ENCODE measurements at regions not wholly inside any gene's neighbourhood (a gene's known extent, or its start where the extent isn't known, plus 50 kb on each side); places are given as distances from the start of the nearest gene placed in this dataset.

DNA sequence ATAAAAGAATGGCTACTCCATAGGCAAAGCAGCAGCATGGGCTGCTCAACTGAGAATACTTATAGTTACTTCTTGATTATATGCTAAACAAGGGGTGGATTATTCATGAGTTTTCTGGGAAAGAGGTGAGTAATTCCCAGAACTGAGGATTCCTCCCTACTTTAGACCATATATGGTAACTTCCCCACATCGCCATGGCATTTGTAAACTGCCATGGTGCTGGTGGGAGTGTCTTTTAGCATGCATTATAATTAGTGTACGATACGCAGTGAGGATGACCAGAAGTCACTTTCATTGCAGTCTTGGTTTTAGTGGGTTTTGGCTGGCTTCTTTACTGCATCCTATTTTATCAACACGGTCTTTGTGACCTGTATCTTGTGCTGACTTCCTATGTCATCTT, 141.5 kb downstream of the MAGEB17 start:
- DNase-seq = no peak
- ATAC-seq = no peak
- TF ChIP-seq, protein P1, sequence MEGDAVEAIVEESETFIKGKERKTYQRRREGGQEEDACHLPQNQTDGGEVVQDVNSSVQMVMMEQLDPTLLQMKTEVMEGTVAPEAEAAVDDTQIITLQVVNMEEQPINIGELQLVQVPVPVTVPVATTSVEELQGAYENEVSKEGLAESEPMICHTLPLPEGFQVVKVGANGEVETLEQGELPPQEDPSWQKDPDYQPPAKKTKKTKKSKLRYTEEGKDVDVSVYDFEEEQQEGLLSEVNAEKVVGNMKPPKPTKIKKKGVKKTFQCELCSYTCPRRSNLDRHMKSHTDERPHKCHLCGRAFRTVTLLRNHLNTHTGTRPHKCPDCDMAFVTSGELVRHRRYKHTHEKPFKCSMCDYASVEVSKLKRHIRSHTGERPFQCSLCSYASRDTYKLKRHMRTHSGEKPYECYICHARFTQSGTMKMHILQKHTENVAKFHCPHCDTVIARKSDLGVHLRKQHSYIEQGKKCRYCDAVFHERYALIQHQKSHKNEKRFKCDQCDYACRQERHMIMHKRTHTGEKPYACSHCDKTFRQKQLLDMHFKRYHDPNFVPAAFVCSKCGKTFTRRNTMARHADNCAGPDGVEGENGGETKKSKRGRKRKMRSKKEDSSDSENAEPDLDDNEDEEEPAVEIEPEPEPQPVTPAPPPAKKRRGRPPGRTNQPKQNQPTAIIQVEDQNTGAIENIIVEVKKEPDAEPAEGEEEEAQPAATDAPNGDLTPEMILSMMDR (IDR thresholded peaks at IDR 0.05) = no peak
- Histone ChIP-seq H3K4me3 (no peak overlapping the region), H3K27me3 (no peaks in the 10 kb centered on the region), H3K36me3 (no peaks in the 10 kb centered on the region), H3K4me1 (no peaks in the 10 kb centered on the region), H3K9me3 (no peaks in the 10 kb centered on the region), H3K27ac (no peak overlapping the region)
- intact Hi-C loops (cut with DNase I) = no loop called here

DNA sequence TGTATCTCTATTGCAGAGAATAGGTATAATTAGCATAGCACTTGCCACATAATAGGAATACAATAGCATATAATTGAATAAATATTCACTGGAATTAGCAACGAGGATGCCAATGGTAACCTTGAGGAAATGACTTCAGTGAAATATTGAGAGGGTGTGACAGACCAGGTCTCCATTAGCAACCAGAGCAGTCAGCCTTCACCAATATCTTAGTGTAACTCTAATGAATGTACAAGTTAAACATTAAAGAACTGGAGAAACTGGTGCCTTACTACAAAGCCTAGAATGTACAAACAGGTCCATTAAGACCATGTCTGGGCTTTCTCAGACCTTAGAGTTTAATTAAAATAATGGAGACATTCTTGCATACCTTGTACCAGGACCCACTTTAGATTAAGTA, 143.0 kb downstream of the MAGEB17 start:
- Histone ChIP-seq H3K9me3 (no peaks in the 10 kb centered on the region), H3K36me3 (no peaks in the 10 kb centered on the region), H3K27me3 (no peaks in the 10 kb centered on the region), H3K4me1 (no peaks in the 10 kb centered on the region), H3K27ac (no peak overlapping the region), H3K4me3 (no peak overlapping the region)
- DNase-seq (no peak), ATAC-seq (no peak)
- intact Hi-C loops (cut with DNase I) = no loop called here
- TF ChIP-seq, protein P1 (IDR thresholded peaks at IDR 0.05) = no peak

DNA sequence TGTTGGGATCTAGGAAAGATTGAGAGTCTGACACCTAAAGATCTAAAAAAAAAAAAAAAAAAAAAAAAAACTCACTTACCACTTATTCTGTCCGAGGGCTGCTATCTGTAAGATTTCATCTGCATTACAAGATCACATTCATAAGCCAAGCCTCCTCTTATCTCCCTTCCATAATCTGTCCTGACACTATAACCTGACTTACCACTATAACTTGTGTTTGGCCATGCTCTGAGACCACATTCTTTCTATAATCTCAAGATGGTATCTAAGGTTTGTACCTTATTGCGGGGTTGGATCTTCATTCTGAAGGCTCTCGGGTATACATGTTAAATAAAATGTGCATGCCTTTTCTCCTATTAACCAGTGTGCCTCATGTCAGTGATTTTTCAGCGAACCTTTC, 144.4 kb downstream of the MAGEB17 start:
- TF ChIP-seq, protein P1 (IDR thresholded peaks at IDR 0.05) = no peak
- ATAC-seq (no peak), DNase-seq (no peak)
- intact Hi-C loops (cut with DNase I) = no loop called here
- Histone ChIP-seq H3K9me3 (no peaks in the 10 kb centered on the region), H3K4me1 (no peaks in the 10 kb centered on the region), H3K36me3 (no peaks in the 10 kb centered on the region), H3K27me3 (no peaks in the 10 kb centered on the region), H3K4me3 (no peak overlapping the region), H3K27ac (no peak overlapping the region)

DNA sequence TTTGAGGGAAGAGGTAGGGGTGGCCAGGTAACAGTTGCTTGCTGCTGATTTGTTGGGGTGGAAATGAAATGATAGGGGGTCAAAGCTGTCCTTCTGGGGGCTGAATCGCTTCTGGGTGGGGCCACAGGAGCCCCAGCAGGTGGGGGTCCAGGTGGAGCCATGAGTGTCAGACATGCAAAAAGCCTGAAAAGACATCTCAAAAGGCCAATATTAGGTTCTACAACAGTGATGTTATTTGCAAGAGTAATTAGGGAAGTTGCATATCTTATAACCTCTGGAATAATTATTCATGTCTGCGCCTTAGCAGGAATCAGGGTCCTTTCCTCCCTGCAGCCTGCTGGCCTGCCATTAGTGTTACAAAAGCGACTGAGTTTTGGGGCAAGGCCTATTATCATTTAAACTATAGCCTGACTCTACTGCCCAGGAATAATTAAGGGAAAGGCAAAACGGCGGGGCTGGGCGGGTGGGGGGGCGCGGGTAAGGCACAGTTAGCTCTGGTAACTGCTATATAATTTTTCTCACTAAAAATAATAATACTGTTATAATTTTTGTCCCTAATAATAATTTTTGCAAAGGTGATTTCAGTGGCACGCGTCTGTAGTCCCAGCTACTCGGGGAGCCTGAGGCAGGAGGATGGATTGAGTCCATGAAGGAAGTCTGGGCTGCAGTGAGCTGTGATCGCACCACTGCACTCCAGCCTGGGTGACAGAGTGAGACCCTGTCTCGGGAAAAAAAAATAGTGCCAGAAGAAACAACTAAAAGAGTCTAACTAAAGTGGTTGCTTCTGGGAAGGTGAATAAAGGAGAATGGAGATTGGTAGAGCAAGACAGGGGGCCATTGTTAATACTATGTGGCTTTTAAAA, 145.7 kb downstream of the MAGEB17 start:
- no peak for ATAC-seq
- H3K9me3 ChIP-seq = no peaks in the 10 kb centered on the region
- TF ChIP-seq, protein P1 (IDR thresholded peaks at IDR 0.05) = no peak
- no peak overlapping the region for H3K27ac ChIP-seq
- DNase-seq = no peak
- H3K4me1 ChIP-seq = no peaks in the 10 kb centered on the region
- no peaks in the 10 kb centered on the region for H3K36me3 ChIP-seq
- no peaks in the 10 kb centered on the region for H3K27me3 ChIP-seq
- no peak overlapping the region for H3K4me3 ChIP-seq
- intact Hi-C loops (cut with DNase I) = no loop called here

DNA sequence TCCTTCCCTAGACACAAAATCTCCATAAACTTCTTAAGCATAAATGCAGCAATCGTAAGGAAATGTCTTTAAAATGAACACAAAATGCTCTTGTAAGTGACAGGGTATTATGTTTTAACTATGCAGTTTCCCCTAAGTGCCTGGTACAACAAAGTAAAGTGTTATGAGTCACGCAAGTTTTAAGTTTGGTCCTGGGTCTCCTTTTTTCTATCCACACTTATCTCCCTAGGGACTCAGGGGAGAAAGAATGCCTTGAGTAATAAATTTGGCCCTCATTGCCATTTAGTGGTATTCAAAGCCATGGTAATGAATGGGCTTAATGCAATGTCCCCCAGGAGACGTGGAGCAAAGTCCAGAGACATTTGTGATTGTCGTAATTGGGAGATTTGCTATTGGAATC, 149.1 kb downstream of the MAGEB17 start:
- no peak for DNase-seq
- Histone ChIP-seq H3K4me1 (no peaks in the 10 kb centered on the region), H3K27me3 (no peaks in the 10 kb centered on the region), H3K9me3 (no peaks in the 10 kb centered on the region), H3K4me3 (no peak overlapping the region), H3K36me3 (no peaks in the 10 kb centered on the region), H3K27ac (no peak overlapping the region)
- intact Hi-C loops (cut with DNase I) = no loop called here
- TF ChIP-seq, protein P1 (IDR thresholded peaks at IDR 0.05) = no peak
- no peak for ATAC-seq

All from upper lobe of right lung (tissue), 1 donor.